ENCODE measurements at regions not wholly inside any gene's neighbourhood (a gene's known extent, or its start where the extent isn't known, plus 50 kb on each side); places are given as distances from the start of the nearest gene placed in this dataset.

GRCh38 chr13:34886987-34887386 lies 55.1 kb upstream of the NBEA start:
- DNase-seq (ENCODE audit: low read depth) = no peak
